HepG2 (cell line): ENCODE measurements at regions not wholly inside any gene's neighbourhood (a gene's known extent, or its start where the extent isn't known, plus 50 kb on each side); places are given as distances from the start of the nearest gene placed in this dataset.

Experiments
- ATAC-seq: fragments of 200-7000 bp; cut with Tn5 transposase; 3 replicates; pipeline ENCODE4 v1.9.1; 2020; ENCODE audit warnings: mild to moderate bottlenecking, moderate library complexity
- BruUV-seq: library from RNA; stranded (reverse); fragments of 400-500 nt; replicated peaks from 2 replicates; lab custom pipeline; 2021; lab: Mats Ljungman, UMichigan
- CTCF ChIA-PET: fragments of 300-600 bp; formaldehyde crosslinking; extraction: SDS; loops from one replicate; lab custom pipeline; 2021; ENCODE audit warnings: low total read pairs, inconsistent platforms, low intra/inter-chr PET ratio; lab: Yijun Ruan, JAX
- POLR2A ChIA-PET: fragments of 350-600 bp; sonication (Branson Sonifier 250); formaldehyde crosslinking; loops from one replicate; lab custom pipeline; 2020; ENCODE audit warnings: antibody characterized with exemption, inconsistent platforms; lab: Yijun Ruan, JAX
- DNase-seq: peaks from one replicate; pipeline ENCODE4 v3.0.0-alpha.2; 2015; ENCODE audit warnings: low spot score
- FAIRE-seq: peaks from 3 replicates; lab custom pipeline; 2011; peaks lifted over from hg19 to GRCh38; lab: Jason Lieb, UNC
- H2AFZ ChIP-seq: one replicate; pipeline ENCODE4 v1.6.1; 2011; ENCODE audit warnings: low read length, inconsistent platforms
- H3K27ac ChIP-seq: fragments of 300-600 bp; 3 replicates; pipeline ENCODE4 v1.8.0; 2011; ENCODE audit warnings: mixed run types, mild to moderate bottlenecking, mixed read lengths, low read length, inconsistent platforms; ENCODE audit not compliant: insufficient read depth; ENCODE audit errors: extremely low read length
- H3K27me3 ChIP-seq, 2 experiments: fragments of 200-600 bp in 1 of 2; 2 replicates in 1 of 2; 3 replicates in 1 of 2; pipeline versions ENCODE4 v1.6.0 to v1.8.0; 2011; ENCODE audit warnings: low read length in 2 of 2, mild to moderate bottlenecking in 2 of 2, moderate library complexity in 2 of 2, inconsistent platforms in 1 of 2; ENCODE audit not compliant: insufficient read depth in 2 of 2, control insufficient read depth in 1 of 2
- H3K36me3 ChIP-seq, 2 experiments: fragments of 200-600 bp in 1 of 2; replicated peaks in 1 of 2; 2 replicates in 1 of 2; 3 replicates in 1 of 2; pipeline versions ENCODE4 v1.5.1 to v1.8.0; 2011; ENCODE audit warnings: low read length in 2 of 2, inconsistent platforms in 1 of 2; ENCODE audit not compliant: insufficient read depth in 2 of 2, control insufficient read depth in 1 of 2
- H3K4me1 ChIP-seq: 2 replicates; pipeline ENCODE4 v1.5.1; 2012; ENCODE audit warnings: low read length, inconsistent platforms; ENCODE audit not compliant: insufficient read depth
- H3K4me2 ChIP-seq: 2 replicates; pipeline ENCODE4 v1.6.0; 2011; ENCODE audit warnings: low read depth, low read length, inconsistent platforms
- H3K4me3 ChIP-seq, 3 experiments: fragments of 200-600 bp in 1 of 3; sonication (generic), shearing (Covaris generic) in 1 of 3; replicated peaks in 1 of 3; 2 replicates each; pipeline ENCODE4 v1.5.1; 2011 to 2016; ENCODE audit warnings: low read length in 3 of 3, inconsistent platforms in 2 of 3, low read depth in 2 of 3, mild to moderate bottlenecking in 2 of 3, control low read depth in 1 of 3, mixed read lengths in 1 of 3; ENCODE audit not compliant: insufficient read depth in 1 of 3
- H3K79me2 ChIP-seq: one replicate; pipeline ENCODE4 v1.6.1; 2011; ENCODE audit warnings: low read length, inconsistent platforms; ENCODE audit not compliant: insufficient read depth
- H3K9ac ChIP-seq: 2 replicates; pipeline ENCODE4 v1.6.0; 2011; ENCODE audit warnings: mild to moderate bottlenecking, low read depth, low read length, inconsistent platforms; ENCODE audit not compliant: insufficient read depth
- H3K9me3 ChIP-seq: 2 replicates; pipeline ENCODE4 v1.5.1; 2012; ENCODE audit warnings: mild to moderate bottlenecking, low read length
- H4K20me1 ChIP-seq: 2 replicates; pipeline ENCODE4 v1.6.0; 2011; ENCODE audit warnings: inconsistent platforms, mild to moderate bottlenecking, low read length, moderate library complexity; ENCODE audit not compliant: insufficient read depth
- CC2D1A ChIP-seq: sonication (generic); formaldehyde crosslinking; IDR thresholded peaks from 2 replicates; pipeline ENCODE4 v1.8.1; 2023; ENCODE audit warnings: mild to moderate bottlenecking, missing genetic modification reagents
- RBM22 ChIP-seq: fragments of 200-400 bp; formaldehyde crosslinking; optimal IDR thresholded peaks from 2 replicates; pipeline ENCODE3; 2017; ENCODE audit warnings: mild to moderate bottlenecking, low read length, moderate library complexity
- RERE ChIP-seq: IDR thresholded peaks from 2 replicates; pipeline ENCODE4 v1.6.1; 2016; ENCODE audit warnings: low read depth, missing genetic modification reagents, missing compliant biosample characterization
- SNAPC5 ChIP-seq: sonication (generic); formaldehyde crosslinking; IDR thresholded peaks from 2 replicates; pipeline ENCODE4 v1.8.1; 2023; ENCODE audit warnings: mild to moderate bottlenecking, missing genetic modification reagents, borderline replicate concordance
- WGBS: methylation state at CpG from one replicate; pipeline ENCODE4 v1.1.6; 2017; ENCODE audit warnings: low lambda C conversion rate; 5-methylcytosine and 5-hydroxymethylcytosine counted together
- in situ Hi-C: cut with HindIII; loops from 2 replicates; pipeline ENCODE4 v1.10.0; 2017; ENCODE audit warnings: low pct_unique_long_range_greater_than_20kb; ENCODE audit not compliant: extremely low pct_ligation_motif_present
- intact Hi-C: fragments of 100-400 bp; cut with micrococcal nuclease; formaldehyde crosslinking; loops from one replicate; pipeline ENCODE4 v1.10.0; 2022; ENCODE audit not compliant: unreplicated experiment

GRCh38 chr13:89737051-89737450, 1610.4 kb upstream of the MIR17HG start:
- no peak for TF ChIP-seq RERE (CRISPR knock-in tag)
- TF ChIP-seq SNAPC5 (CRISPR knock-in tag): no peak
- no peak for TF ChIP-seq RBM22
- TF ChIP-seq CC2D1A (CRISPR knock-in tag): no peak
- H3K36me3 ChIP-seq: no peaks in the 10 kb centered on the region
- intact Hi-C loops (no loop called here), in situ Hi-C loops (no loop called here)
- H4K20me1 ChIP-seq: no peaks in the 10 kb centered on the region
- H2AFZ ChIP-seq: no peak overlapping the region
- ChIA-PET CTCF (no interaction called here), POLR2A (no interaction called here)
- 0% methylated on average over 2 of the region's 2 CpGs for WGBS
- FAIRE-seq (no peak), ATAC-seq (no peak), DNase-seq (no peak)
- no peaks in the 10 kb centered on the region for H3K27me3 ChIP-seq
- H3K4me2 ChIP-seq: no peak overlapping the region
- H3K79me2 ChIP-seq: no peaks in the 10 kb centered on the region
- no peak overlapping the region for H3K4me3 ChIP-seq
- no peak overlapping the region for H3K27ac ChIP-seq
- no TSS peak for BruUV-seq
- no peaks in the 10 kb centered on the region for H3K9me3 ChIP-seq
- H3K9ac ChIP-seq: no peak overlapping the region
- H3K4me1 ChIP-seq: no peaks in the 10 kb centered on the region
